IPS DF 19.7 (cell line): ENCODE measurements at regions not wholly inside any gene's neighbourhood (a gene's known extent, or its start where the extent isn't known, plus 50 kb on each side); places are given as distances from the start of the nearest gene placed in this dataset.
"Not testable (repeated sequence)": the region's sequence is repeated elsewhere in the genome, so short reads cannot be mapped to it uniquely, and the experiment has no call there.

Experiments used
- DNase-seq: peaks from one replicate; pipeline ENCODE4 v3.0.0-alpha.2; 2013; ENCODE audit warnings: low read depth, low spot score

DNA sequence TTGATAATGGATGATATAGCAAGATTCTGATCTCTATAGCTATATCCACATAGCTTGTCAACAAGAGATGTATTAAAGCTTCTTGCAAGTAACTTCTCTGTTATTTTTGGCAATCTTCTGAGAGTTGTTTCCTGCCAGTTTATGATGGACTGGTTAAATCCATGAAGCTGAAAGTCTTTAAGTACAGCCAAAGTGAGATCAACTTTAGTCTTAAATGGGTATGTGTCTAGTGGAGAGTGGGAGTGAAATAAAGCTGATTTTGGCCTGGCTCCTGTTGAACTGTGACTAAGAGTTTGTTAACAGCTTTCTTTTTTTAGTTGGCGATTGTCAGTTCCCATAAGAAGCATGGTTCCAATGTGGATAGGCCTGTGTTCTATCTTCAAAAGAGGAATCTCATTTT is 350.9 kb upstream of the PCSK5 start:
- DNase-seq, result no peak

DNA sequence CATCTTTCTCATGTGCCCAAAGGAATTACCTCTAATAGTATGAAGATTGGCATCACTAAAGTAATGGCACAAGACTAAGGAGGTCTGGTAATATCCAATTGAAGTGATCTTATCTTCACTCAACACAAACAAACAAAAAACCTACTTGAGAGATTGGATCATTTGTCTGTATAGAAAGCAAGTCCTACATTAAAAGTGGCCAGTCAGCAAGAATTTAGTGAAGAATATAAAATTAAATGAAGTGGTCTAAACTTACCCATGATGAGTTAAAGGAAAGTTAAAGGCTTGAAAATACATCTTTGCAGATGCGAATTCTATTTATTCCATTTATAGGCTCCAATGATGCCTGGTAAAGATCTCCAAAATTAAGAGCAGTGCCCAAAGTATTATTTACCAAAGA is 350.3 kb upstream of the PCSK5 start:
- no peak for DNase-seq

- DNase-seq, result no peak
Measured at GRCh38 chr9:75541734-75542133, 348.7 kb upstream of the PCSK5 start.

GRCh38 chr9:75544815-75545214 is 345.7 kb upstream of the PCSK5 start:
- DNase-seq, result no peak

GRCh38 chr9:75545287-75545686 is 345.2 kb upstream of the PCSK5 start:
- no peak for DNase-seq

DNA sequence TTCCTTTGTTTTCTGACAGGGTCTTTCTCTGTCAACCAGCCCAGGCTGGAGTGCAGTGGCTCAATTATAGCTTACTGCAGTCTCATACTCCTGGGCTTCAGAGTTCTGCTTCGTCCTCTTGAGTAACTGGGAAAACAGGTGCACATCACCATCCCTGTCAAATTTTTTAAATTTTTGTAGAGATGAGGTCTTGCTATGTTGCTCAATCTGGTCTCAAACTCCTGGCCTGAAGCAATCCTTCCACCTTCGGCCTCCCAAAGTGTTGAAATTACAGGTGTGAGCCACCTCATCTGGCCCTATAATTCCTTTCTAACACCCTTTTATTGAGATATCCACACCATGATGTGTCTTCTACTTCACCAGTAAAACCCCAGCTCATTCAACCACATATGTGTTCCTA is 341.6 kb upstream of the PCSK5 start:
- DNase-seq, result no peak

DNA sequence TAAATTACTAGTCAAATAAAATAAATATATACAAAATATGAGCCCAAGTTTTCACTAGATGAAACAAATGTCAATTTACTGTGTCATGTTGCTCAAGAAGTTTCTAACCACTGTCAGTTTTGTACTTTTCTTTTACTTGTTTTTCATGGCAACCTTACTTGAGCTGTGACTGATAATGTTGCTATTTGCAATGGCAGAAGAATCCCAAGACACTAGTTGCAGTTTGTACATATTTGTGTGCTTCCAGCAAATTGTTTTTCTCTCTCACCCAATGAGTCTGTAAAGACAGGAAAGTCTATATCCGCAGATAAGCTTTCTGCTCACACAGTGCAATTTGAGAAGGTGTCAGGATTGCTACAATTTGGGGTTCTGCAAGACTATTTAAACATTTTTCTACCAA is 338.6 kb upstream of the PCSK5 start:
- no peak for DNase-seq

DNA sequence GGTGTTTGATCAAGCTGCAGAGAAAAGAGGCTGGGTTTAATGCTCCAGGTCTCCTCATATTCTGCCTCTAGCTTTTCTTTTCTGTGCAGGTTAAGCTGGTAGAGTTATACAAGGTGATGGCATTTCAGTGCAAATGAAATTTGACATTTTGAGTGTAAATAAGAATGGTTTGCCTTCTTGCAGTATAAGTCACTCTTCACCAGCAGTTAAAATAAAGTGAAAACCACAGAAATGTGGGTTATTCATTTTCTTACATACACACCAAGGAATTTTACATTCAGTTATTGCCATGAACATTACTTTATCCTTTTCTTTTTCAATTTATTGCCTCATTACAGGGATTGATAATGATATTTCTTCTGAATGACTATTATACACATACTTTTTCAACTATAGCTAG is 337.5 kb upstream of the PCSK5 start:
- DNase-seq, result no peak

DNA sequence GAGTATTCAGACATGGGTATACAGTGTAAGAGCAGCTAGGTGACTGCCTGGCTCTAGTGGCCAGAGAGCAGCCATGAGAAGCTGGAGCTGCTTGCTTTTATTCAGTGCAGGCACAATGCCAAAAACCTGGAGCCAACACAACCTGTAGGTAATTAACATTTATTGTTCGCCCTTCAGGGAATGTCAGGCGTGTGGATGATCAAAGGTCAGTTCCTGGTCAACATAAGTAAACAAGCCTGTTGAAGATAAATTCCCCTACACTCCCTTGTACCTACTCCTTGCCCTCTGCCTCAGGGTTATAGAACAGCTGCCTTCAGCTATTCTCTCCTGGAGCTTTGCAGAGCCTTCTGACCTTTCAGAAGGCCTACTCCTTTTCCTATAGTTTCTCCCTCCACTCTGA is 323.7 kb upstream of the PCSK5 start:
- DNase-seq, result not testable (repeated sequence)

- DNase-seq, result no peak
Measured at GRCh38 chr9:75570538-75570937, 319.9 kb upstream of the PCSK5 start.

- DNase-seq, result no peak
Measured at GRCh38 chr9:75574569-75574968, 315.9 kb upstream of the PCSK5 start.

DNA sequence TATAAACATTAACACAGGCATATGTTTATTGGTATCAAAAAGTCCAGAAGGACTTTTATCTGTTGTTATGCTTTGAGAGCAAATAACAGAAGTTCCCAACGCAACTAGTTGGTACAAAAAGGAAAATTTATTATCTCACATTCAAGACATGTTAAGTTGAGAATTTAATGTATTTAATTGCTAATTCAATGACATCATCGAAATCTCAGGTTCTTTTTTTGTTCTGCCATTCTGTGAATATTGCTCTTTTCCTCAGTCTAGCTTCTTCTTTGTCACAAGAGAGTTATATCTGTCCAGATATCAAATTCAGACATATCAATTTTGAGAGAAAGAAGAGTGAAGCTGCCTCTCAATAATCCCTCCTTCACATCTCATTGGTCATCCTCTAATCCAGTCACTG is 307.6 kb upstream of the PCSK5 start:
- DNase-seq, result no peak

GRCh38 chr9:75588808-75589207 is 301.7 kb upstream of the PCSK5 start:
- DNase-seq, result no peak

- DNase-seq, result no peak
Measured at GRCh38 chr9:75589497-75589896, 301.0 kb upstream of the PCSK5 start.

DNA sequence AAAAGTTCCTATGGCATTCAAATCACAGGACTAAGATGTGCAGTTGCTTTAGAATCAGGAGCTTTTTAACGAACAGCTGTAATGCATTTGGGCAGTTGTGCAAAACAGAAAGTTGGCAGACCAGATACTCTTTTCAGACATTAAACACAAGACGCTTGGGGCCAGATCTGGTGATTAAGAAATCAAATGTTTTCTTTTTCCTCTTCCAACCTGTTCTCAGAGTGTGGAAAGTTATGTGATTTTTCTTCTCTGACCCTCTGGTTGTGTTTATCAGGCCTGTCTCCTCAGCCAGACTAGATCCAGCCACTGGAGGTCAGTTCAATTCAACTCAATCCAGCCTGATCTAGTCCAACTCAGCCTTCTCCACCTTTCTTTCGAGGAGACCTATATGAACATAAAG is 298.5 kb upstream of the PCSK5 start:
- DNase-seq, result no peak

DNA sequence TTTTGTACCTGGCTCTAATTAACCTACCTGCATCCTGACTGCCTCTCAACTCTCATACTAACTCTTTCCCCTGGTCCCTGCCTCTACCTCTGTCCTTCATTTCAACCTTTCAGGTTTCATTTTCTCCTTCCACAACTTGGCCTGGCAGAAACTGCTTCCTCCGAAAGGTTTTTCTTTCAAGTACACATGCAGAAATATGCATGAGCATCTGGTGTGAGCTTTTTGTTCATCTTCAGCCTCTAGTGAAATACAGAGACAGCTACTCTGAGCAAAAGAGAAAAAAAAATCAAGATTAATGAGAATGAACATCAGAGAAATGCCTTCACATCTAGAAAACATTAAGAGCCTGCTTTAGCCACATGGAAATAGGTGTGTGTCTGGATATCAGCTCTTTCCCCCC is 297.9 kb upstream of the PCSK5 start:
- DNase-seq, result no peak

- no peak for DNase-seq
Measured at GRCh38 chr9:75593920-75594319, 296.6 kb upstream of the PCSK5 start.

GRCh38 chr9:75599126-75599525 is 291.3 kb upstream of the PCSK5 start:
- DNase-seq, result no peak

- no peak for DNase-seq
Measured at GRCh38 chr9:75601280-75601679, 289.2 kb upstream of the PCSK5 start.

DNA sequence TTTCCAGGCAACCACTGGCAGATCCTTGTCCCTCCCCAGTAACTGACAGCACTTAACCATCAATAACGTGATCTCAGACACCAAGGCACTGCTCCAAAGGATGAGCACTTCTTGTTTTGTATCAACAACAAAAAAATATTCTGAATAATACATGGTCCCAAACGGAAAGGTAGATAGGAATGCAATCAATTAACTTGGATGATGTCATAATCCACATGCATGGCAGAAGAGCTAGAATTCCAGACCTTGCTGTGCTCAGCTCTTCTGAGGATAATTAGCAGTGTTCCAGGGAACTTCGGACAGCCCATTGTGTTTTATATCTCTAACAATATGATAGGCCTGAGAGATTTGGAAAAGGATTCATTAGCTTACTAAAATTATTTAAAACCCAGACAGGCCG is 288.4 kb upstream of the PCSK5 start:
- no peak for DNase-seq

DNA sequence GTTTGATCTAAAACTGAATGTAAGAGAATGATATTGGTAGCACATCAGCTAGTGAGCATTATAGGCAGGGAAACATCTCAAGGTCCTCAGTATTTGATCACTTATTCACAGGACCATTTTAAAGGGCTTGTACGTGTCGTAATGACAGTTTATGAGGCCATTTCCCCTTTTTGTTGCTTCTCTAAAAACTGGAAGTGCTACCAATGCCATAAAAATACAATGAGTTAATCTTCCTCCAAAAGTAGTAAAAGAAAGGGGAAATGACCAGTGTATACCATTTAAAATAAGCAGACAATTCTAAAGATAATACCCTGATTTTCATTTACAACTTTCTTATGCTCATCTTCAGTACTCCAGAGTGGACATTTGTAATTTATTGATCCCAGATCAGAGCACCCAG is 285.8 kb upstream of the PCSK5 start:
- DNase-seq, result no peak

GRCh38 chr9:75607521-75607920 is 283.0 kb upstream of the PCSK5 start:
- no peak for DNase-seq

DNA sequence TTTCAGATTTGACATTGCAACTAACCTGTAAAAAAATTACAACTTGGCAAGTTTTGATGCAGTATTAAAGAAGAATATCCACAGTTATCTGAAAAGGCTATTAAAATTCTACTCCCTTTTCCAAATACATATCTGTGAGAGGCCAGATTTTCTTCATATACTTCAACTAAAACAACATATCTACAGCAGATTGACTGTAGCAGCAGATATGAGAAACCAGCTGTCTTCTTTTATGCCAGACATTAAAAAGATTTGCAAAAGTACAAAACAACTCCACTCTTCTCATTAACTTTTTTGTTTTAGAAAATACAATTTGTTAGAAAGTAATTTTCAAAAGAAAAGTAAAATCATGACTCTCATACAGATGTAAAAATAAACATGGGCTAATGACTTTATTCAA is 281.1 kb upstream of the PCSK5 start:
- no peak for DNase-seq

GRCh38 chr9:75610246-75610645 is 280.2 kb upstream of the PCSK5 start:
- DNase-seq, result no peak

GRCh38 chr9:75612205-75612604 is 278.3 kb upstream of the PCSK5 start:
- no peak for DNase-seq
